Mesenchymal stem cell (in vitro differentiated cells and primary cell): ENCODE measurements at regions not wholly inside any gene's neighbourhood (a gene's known extent, or its start where the extent isn't known, plus 50 kb on each side); places are given as distances from the start of the nearest gene placed in this dataset.
A peak's percentile ranks its signal among the peaks of the same experiment; 100 is the strongest.
"Not testable (repeated sequence)": the region's sequence is repeated elsewhere in the genome, so short reads cannot be mapped to it uniquely, and the experiment has no call there.

Source experiments
- DNase-seq: peaks from one replicate; pipeline ENCODE4 v3.0.0-alpha.2; 2013
- H2AFZ ChIP-seq: one replicate; pipeline ENCODE4 v1.6.1; 2013; ENCODE audit warnings: low read depth, mild to moderate bottlenecking, control low read depth, inconsistent platforms, low read length, moderate library complexity
- H2AK5ac ChIP-seq: 2 replicates; pipeline ENCODE4 v1.6.1; 2013; ENCODE audit warnings: low read length, moderate library complexity, mild to moderate bottlenecking, inconsistent platforms; ENCODE audit not compliant: severe bottlenecking
- H2BK120ac ChIP-seq: one replicate; pipeline ENCODE4 v1.6.1; 2013; ENCODE audit warnings: low read depth, mild to moderate bottlenecking, inconsistent platforms, low read length, moderate library complexity
- H2BK12ac ChIP-seq, 2 experiments: one replicate each; pipeline ENCODE4 v1.6.1; 2013; ENCODE audit warnings: inconsistent platforms in 2 of 2, low read length in 2 of 2, mild to moderate bottlenecking in 2 of 2, moderate library complexity in 2 of 2, control low read depth in 1 of 2
- H2BK15ac ChIP-seq: one replicate; pipeline ENCODE4 v1.6.1; 2013; ENCODE audit warnings: mild to moderate bottlenecking, low read depth, inconsistent platforms; ENCODE audit not compliant: poor library complexity, severe bottlenecking
- H2BK5ac ChIP-seq: 2 replicates; pipeline ENCODE4 v1.6.1; 2013; ENCODE audit warnings: low read depth, mild to moderate bottlenecking, low read length, control low read depth, inconsistent platforms; ENCODE audit not compliant: poor library complexity, severe bottlenecking
- H3K14ac ChIP-seq, 2 experiments: one replicate each; pipeline ENCODE4 v1.6.1; 2013; ENCODE audit warnings: inconsistent platforms in 2 of 2, low read length in 2 of 2, control low read depth in 1 of 2, mild to moderate bottlenecking in 1 of 2, moderate library complexity in 1 of 2
- H3K18ac ChIP-seq, 2 experiments: one replicate each; pipeline ENCODE4 v1.6.1; 2013; ENCODE audit warnings: inconsistent platforms in 2 of 2, low read length in 2 of 2, control low read depth in 1 of 2, low read depth in 1 of 2, mild to moderate bottlenecking in 1 of 2
- H3K23ac ChIP-seq, 2 experiments: one replicate each; pipeline ENCODE4 v1.6.1; 2013; ENCODE audit warnings: inconsistent platforms in 2 of 2, low read length in 2 of 2, mild to moderate bottlenecking in 2 of 2, moderate library complexity in 2 of 2, control low read depth in 1 of 2
- H3K27ac ChIP-seq: 2 replicates; pipeline ENCODE4 v1.5.1; 2013; ENCODE audit warnings: mild to moderate bottlenecking, moderate library complexity, low read length, control low read depth, inconsistent platforms; ENCODE audit not compliant: poor library complexity, severe bottlenecking
- H3K27me3 ChIP-seq, 2 experiments: 2 replicates each; pipeline versions ENCODE4 v1.6.1 to v1.7.0; 2013; ENCODE audit warnings: low read length in 2 of 2, mild to moderate bottlenecking in 2 of 2, moderate library complexity in 2 of 2, control low read depth in 1 of 2, inconsistent platforms in 1 of 2; ENCODE audit not compliant: control insufficient read depth in 1 of 2, insufficient read depth in 1 of 2
- H3K36me3 ChIP-seq, 2 experiments: 2 replicates each; pipeline versions ENCODE4 v1.6.1 to v1.7.0; 2013; ENCODE audit warnings: low read length in 2 of 2, control low read depth in 1 of 2, inconsistent platforms in 1 of 2, low read depth in 1 of 2, mild to moderate bottlenecking in 1 of 2; ENCODE audit not compliant: insufficient read depth in 2 of 2, control insufficient read depth in 1 of 2
- H3K4ac ChIP-seq, 2 experiments: one replicate each; pipeline ENCODE4 v1.6.1; 2013; ENCODE audit warnings: inconsistent platforms in 2 of 2, low read length in 2 of 2, mild to moderate bottlenecking in 2 of 2, moderate library complexity in 2 of 2, control low read depth in 1 of 2, low read depth in 1 of 2
- H3K4me1 ChIP-seq: 2 replicates; pipeline ENCODE4 v1.6.1; 2013; ENCODE audit warnings: low read depth, low read length, control low read depth; ENCODE audit not compliant: control insufficient read depth, insufficient read depth
- H3K4me2 ChIP-seq: 2 replicates; pipeline ENCODE4 v1.6.1; 2013; ENCODE audit warnings: low read length, mild to moderate bottlenecking, inconsistent platforms; ENCODE audit not compliant: poor library complexity, severe bottlenecking
- H3K4me3 ChIP-seq, 2 experiments: 2 replicates each; pipeline versions ENCODE4 v1.5.1 to v1.7.0; 2013; ENCODE audit warnings: low read length in 2 of 2, mild to moderate bottlenecking in 2 of 2, control low read depth in 1 of 2, low read depth in 1 of 2; ENCODE audit not compliant: insufficient read depth in 1 of 2
- H3K79me1 ChIP-seq: replicated peaks from 2 replicates; pipeline ENCODE4 v1.6.1; 2013; ENCODE audit warnings: mild to moderate bottlenecking, control low read depth, low read length, inconsistent platforms; ENCODE audit not compliant: poor library complexity, severe bottlenecking
- H3K9ac ChIP-seq: 2 replicates; pipeline ENCODE4 v1.7.0; 2013; ENCODE audit warnings: mild to moderate bottlenecking, low read length, moderate library complexity
- H3K9me3 ChIP-seq: 2 replicates; pipeline ENCODE4 v1.7.0; 2013; ENCODE audit warnings: mild to moderate bottlenecking, low read length; ENCODE audit not compliant: control insufficient read depth
- H4K8ac ChIP-seq: one replicate; pipeline ENCODE4 v1.6.1; 2013; ENCODE audit warnings: inconsistent platforms, mild to moderate bottlenecking, low read length, moderate library complexity
- H4K91ac ChIP-seq: one replicate; pipeline ENCODE4 v1.6.1; 2013; ENCODE audit warnings: mild to moderate bottlenecking, low read length, inconsistent platforms
- WGBS: methylation state at CpG from one replicate; pipeline ENCODE4 v1.1.7; 2013; ENCODE audit warnings: mixed read lengths; 5-methylcytosine and 5-hydroxymethylcytosine counted together

- H3K4me2 ChIP-seq, result no peak overlapping the region
- H2BK15ac ChIP-seq, result no peak overlapping the region
- H2BK120ac ChIP-seq, result no peak overlapping the region
- H3K9ac ChIP-seq, result no peak overlapping the region
- H3K4me1 ChIP-seq, result no peaks in the 10 kb centered on the region
- 62% methylated on average over 3 of the region's 3 CpGs for WGBS
- no peaks in the 10 kb centered on the region for H3K9me3 ChIP-seq
- H3K23ac ChIP-seq, result no peak overlapping the region
- H3K14ac ChIP-seq, result no peak overlapping the region
- no peak overlapping the region for H3K4me3 ChIP-seq
- H2AFZ ChIP-seq, result no peak overlapping the region
- no peak overlapping the region for H3K27ac ChIP-seq
- no peak for DNase-seq
- H4K91ac ChIP-seq, result no peak overlapping the region
- no peak overlapping the region for H2BK12ac ChIP-seq
- no peak overlapping the region for H3K4ac ChIP-seq
- H4K8ac ChIP-seq, result no peak overlapping the region
- H3K36me3 ChIP-seq, result no peaks in the 10 kb centered on the region
- H2AK5ac ChIP-seq, result no peak overlapping the region
- no peak overlapping the region for H2BK5ac ChIP-seq
- H3K79me1 ChIP-seq, result no peaks in the 10 kb centered on the region
- peaks cover 0 to 2% of the 10 kb centered on the region in 2 experiments for H3K27me3 ChIP-seq
- H3K18ac ChIP-seq, result no peak overlapping the region
Observed at GRCh38 chr3:187481426-187481825, 113.2 kb downstream of the RTP4 start.

DNA sequence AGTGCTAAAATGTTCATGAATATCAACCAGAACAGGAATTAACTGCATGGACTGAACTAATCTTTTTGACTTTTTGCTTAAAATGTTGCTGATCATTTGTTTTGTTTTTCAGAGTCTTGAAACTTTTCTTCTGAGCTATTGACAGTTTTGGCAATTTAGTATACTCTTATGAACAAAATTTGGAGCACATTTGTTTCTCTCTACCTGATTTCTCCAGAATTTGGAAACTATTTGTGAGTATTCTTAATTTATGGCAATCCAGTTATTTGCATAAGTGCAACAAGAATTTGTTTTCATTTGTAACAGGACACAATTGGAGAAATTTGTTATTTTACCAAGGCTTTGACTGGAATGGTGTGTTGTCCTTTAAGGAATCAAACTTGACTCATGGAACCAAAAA lies 107.4 kb downstream of the RTP4 start:
- not testable (repeated sequence) for H2BK12ac ChIP-seq, H3K23ac ChIP-seq, H2AK5ac ChIP-seq, H3K79me1 ChIP-seq, H3K18ac ChIP-seq, H3K4me1 ChIP-seq, H4K91ac ChIP-seq, H2AFZ ChIP-seq, H3K27ac ChIP-seq, H2BK5ac ChIP-seq, H4K8ac ChIP-seq, H2BK120ac ChIP-seq, H3K27me3 ChIP-seq, H3K4ac ChIP-seq, DNase-seq, H2BK15ac ChIP-seq, H3K14ac ChIP-seq, H3K9ac ChIP-seq, H3K4me2 ChIP-seq, H3K36me3 ChIP-seq
- Histone ChIP-seq H3K4me3 (peak overlapping the region in 1 of 2 experiments; percentile 24), H3K9me3 (peaks cover 20% of the 10 kb centered on the region)

- Histone ChIP-seq H4K91ac (no peak overlapping the region), H3K27ac (no peak overlapping the region), H3K9me3 (peaks cover 20% of the 10 kb centered on the region), H3K27me3 (no peaks in the 10 kb centered on the region), H3K9ac (no peak overlapping the region), H3K14ac (no peak overlapping the region), H3K79me1 (no peaks in the 10 kb centered on the region), H3K36me3 (no peaks in the 10 kb centered on the region), H2BK15ac (no peak overlapping the region), H2BK5ac (no peak overlapping the region), H3K4ac (no peak overlapping the region), H2BK12ac (no peak overlapping the region), H3K4me3 (no peak overlapping the region), H3K18ac (no peak overlapping the region), H3K23ac (no peak overlapping the region), H2AK5ac (no peak overlapping the region), H2BK120ac (no peak overlapping the region), H2AFZ (no peak overlapping the region), H3K4me1 (no peaks in the 10 kb centered on the region), H4K8ac (no peak overlapping the region), H3K4me2 (no peak overlapping the region)
- no CpG with 5 or more reads among the region's 1 CpG for WGBS
- DNase-seq, result no peak
Observed at GRCh38 chr3:187473778-187474406, 105.7 kb downstream of the RTP4 start.

DNA sequence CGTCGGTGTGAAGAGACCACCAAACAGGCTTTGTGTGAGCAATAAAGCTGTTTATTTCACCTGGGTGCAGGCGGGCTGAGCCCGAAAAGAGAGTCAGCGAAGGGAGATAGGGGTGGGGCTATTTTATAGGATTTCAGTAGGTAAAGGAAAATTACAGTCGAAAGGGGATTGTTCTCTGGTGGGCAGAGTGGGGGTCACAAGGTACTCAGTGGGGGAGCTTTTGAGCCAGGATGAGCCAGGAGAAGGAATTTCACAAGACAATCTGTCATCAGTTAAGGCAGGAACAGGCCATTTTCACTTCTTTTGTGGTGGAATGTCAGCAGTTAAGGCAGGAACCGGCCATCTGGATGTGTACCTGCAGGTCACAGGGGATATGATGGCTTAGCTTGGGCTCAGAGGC lies 98.1 kb downstream of the RTP4 start:
- H3K23ac ChIP-seq, H2BK12ac ChIP-seq, DNase-seq, H3K9ac ChIP-seq, H2BK5ac ChIP-seq, H3K36me3 ChIP-seq, H3K79me1 ChIP-seq, H2BK120ac ChIP-seq, H3K4me3 ChIP-seq, H4K8ac ChIP-seq, H3K4me1 ChIP-seq, H3K27me3 ChIP-seq, H3K4me2 ChIP-seq, H3K27ac ChIP-seq, H3K14ac ChIP-seq, H3K4ac ChIP-seq, H3K18ac ChIP-seq, H2AFZ ChIP-seq, H2AK5ac ChIP-seq, H2BK15ac ChIP-seq, H4K91ac ChIP-seq, H3K9me3 ChIP-seq: not testable (repeated sequence)
- WGBS, result 43% methylated on average over 6 of the region's 7 CpGs
